Karpas-422 (cell line): ENCODE measurements at regions not wholly inside any gene's neighbourhood (a gene's known extent, or its start where the extent isn't known, plus 50 kb on each side); places are given as distances from the start of the nearest gene placed in this dataset.

ENCODE experiments used
- DNase-seq: peaks from one replicate; pipeline ENCODE4 v3.0.0-alpha.2; 2015
- H2AFZ ChIP-seq: fragments of 200-600 bp; sonication (generic); 2 replicates; pipeline ENCODE4 v1.6.1; 2014; ENCODE audit warnings: antibody characterized with exemption, low read length, mixed read lengths
- H3K27ac ChIP-seq: fragments of 200-600 bp; sonication (generic); 2 replicates; pipeline ENCODE4 v1.5.1; 2014; ENCODE audit warnings: mild to moderate bottlenecking, low read length, moderate library complexity
- H3K27me3 ChIP-seq: fragments of 200-600 bp; sonication (generic); 2 replicates; pipeline ENCODE4 v1.6.1; 2014; ENCODE audit warnings: low read length, mixed read lengths
- H3K36me3 ChIP-seq: fragments of 200-600 bp; sonication (generic); 2 replicates; pipeline ENCODE4 v1.6.1; 2014; ENCODE audit warnings: low read length, mixed read lengths; ENCODE audit not compliant: insufficient read depth
- H3K4me1 ChIP-seq: fragments of 200-600 bp; sonication (generic); 2 replicates; pipeline ENCODE4 v1.6.1; 2014; ENCODE audit warnings: mild to moderate bottlenecking, low read length, mixed read lengths
- H3K4me2 ChIP-seq: fragments of 200-600 bp; sonication (generic); 2 replicates; pipeline ENCODE4 v1.6.1; 2014; ENCODE audit warnings: low read length, low read depth, mild to moderate bottlenecking; ENCODE audit not compliant: poor library complexity, severe bottlenecking
- H3K4me3 ChIP-seq: fragments of 200-600 bp; sonication (generic); 2 replicates; pipeline ENCODE4 v1.5.1; 2014; ENCODE audit warnings: mild to moderate bottlenecking, antibody characterized with exemption, low read length, mixed read lengths
- H3K79me2 ChIP-seq: fragments of 200-600 bp; sonication (generic); 2 replicates; pipeline ENCODE4 v1.6.1; 2014; ENCODE audit warnings: mild to moderate bottlenecking, low read length, mixed read lengths
- H3K9ac ChIP-seq: fragments of 200-600 bp; sonication (generic); 2 replicates; pipeline ENCODE4 v1.6.0; 2014; ENCODE audit warnings: low read length
- H3K9me2 ChIP-seq: fragments of 200-600 bp; sonication (generic), shearing (Covaris generic); replicated peaks from 2 replicates; pipeline ENCODE4 v1.6.0; 2014; ENCODE audit warnings: mild to moderate bottlenecking, low read length, moderate library complexity; ENCODE audit not compliant: insufficient read depth
- H3K9me3 ChIP-seq: fragments of 300-700, 200-600 bp; sonication (generic); 2 replicates; pipeline ENCODE4 v1.6.1; 2014; ENCODE audit warnings: low read length, mixed read lengths
- H4K20me1 ChIP-seq: fragments of 200-600 bp; sonication (generic); 2 replicates; pipeline ENCODE4 v1.6.1; 2014; ENCODE audit warnings: mild to moderate bottlenecking, antibody characterized with exemption, low read length, low read depth; ENCODE audit not compliant: insufficient read depth

DNA sequence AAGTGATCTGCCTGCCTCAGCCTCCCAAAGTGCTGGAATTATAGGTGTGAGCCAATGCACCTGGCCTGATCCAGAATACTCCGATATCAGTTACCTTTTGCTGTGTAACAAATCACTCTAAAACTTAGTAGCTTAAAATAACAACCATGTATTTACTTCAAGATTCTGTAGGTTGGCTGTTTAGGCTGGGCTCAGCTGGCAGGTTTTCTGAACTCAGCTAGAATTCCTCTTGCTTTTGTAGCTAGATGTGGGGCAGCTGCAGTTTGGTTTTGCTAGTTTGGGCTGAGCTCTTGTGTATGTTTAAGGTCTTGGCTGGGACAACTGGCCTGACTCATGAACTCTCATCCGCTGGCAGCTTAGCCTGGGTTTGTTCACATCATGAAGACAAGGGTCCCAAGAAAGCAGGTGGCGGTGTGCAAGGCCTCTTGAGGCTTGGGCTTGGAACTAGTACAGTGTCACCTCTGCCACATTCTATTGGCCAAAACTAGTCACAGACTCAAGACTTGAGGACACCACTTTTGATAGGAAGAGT lies 138.3 kb upstream of the SHB start:
- DNase-seq = no peak
- Histone ChIP-seq H2AFZ (no peak overlapping the region), H3K27ac (no peak overlapping the region), H3K9ac (no peak overlapping the region), H3K9me3 (peaks cover 5% of the 10 kb centered on the region; the same call in 1 of the 2 replicates), H3K27me3 (peaks cover 2% of the 10 kb centered on the region; the same call in 1 of the 2 replicates), H3K4me1 (peaks cover 15% of the 10 kb centered on the region), H3K4me3 (no peak overlapping the region), H3K9me2 (no peaks in the 10 kb centered on the region), H3K79me2 (no peaks in the 10 kb centered on the region), H3K4me2 (no peak overlapping the region), H4K20me1 (no peaks in the 10 kb centered on the region), H3K36me3 (no peaks in the 10 kb centered on the region)

DNA sequence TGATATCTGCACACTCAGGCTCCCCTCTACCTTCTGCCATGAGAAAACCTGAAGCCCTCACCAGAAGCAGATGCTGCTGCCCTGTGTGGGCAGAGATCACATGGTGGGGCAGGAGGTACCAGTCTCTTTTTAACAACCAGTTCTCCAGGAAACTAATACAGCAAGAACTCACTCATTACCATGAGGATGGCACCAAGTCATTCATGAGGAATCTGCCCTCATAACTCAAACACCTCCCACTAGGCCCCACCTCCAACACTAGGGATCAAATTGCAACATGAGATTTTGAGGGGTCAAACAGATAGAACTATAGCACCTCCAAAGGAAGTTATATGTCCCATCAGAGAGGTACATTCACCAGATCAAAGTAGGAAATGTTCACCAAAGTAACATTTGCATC lies 136.3 kb upstream of the SHB start:
- H3K27ac ChIP-seq = no peak overlapping the region
- peaks cover 5% of the 10 kb centered on the region; the same call in 1 of the 2 replicates for H3K9me3 ChIP-seq
- no peak overlapping the region for H3K9ac ChIP-seq
- no peaks in the 10 kb centered on the region for H4K20me1 ChIP-seq
- H3K36me3 ChIP-seq = no peaks in the 10 kb centered on the region
- H3K9me2 ChIP-seq = no peaks in the 10 kb centered on the region
- H3K27me3 ChIP-seq = peaks cover 2% of the 10 kb centered on the region; the same call in 1 of the 2 replicates
- peak; percentile 51 for DNase-seq
- H2AFZ ChIP-seq = no peak overlapping the region
- H3K4me3 ChIP-seq = no peak overlapping the region
- H3K4me2 ChIP-seq = no peak overlapping the region
- no peaks in the 10 kb centered on the region for H3K79me2 ChIP-seq
- H3K4me1 ChIP-seq = peaks cover 15% of the 10 kb centered on the region

DNA sequence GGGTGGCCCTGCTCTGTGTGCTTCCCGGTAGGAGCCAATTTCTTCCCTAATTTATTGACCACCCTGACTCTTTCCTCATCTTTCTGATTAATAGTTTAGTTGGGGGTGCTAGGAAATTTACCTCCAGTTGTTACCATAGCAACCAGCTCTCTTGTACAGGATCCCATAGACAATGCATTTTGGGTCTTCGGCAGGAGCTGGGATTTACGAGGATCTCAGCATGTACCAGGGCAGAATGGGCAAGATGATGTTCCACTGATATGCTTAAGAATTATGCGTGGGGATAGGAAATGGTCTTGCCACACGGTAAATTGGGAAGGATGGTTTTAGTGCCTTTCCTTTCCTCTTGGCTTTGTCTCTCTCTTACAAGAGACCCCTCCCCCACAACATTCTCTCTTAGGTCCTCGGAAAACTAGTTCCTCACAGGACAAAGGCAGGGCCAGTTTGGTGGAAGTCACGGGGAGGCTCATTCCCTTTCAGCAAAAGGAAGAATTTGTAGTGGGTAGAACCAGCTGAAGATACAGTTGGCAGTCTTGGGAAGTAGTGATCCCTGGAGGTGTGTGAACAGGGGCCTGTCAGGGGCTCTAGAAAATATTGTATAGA lies 133.4 kb upstream of the SHB start:
- H3K79me2 ChIP-seq = no peaks in the 10 kb centered on the region
- no peaks in the 10 kb centered on the region for H4K20me1 ChIP-seq
- H3K4me1 ChIP-seq = peaks cover 15% of the 10 kb centered on the region
- no peak for DNase-seq
- no peak overlapping the region for H2AFZ ChIP-seq
- no peak overlapping the region for H3K9ac ChIP-seq
- no peak overlapping the region for H3K4me2 ChIP-seq
- H3K36me3 ChIP-seq = no peaks in the 10 kb centered on the region
- H3K9me3 ChIP-seq = peaks cover 4% of the 10 kb centered on the region; the same call in 1 of the 2 replicates
- H3K27ac ChIP-seq = no peak overlapping the region
- H3K4me3 ChIP-seq = no peak overlapping the region
- H3K9me2 ChIP-seq = no peaks in the 10 kb centered on the region
- H3K27me3 ChIP-seq = peaks cover under 1% of the 10 kb centered on the region; the same call in 1 of the 2 replicates

DNA sequence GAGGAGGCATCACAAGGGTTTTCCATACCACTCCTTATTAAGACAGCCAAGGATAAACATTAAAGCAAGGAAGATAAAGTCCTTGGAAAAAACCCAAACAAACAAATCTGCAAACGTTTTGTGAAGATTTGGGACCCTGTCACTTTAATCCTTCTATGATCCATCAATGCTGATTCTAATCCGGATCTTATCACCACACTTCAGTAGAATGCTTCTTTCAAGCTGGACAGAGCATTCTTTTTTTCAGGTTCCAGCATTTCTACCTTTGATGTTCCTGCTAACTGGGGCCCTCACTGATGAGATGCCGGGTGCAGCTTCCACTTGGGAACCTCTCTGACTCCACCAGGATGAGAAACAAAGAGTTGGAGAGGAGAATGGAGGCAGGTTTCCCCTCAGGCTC lies 132.8 kb upstream of the SHB start:
- Histone ChIP-seq H3K36me3 (no peaks in the 10 kb centered on the region), H3K4me3 (no peak overlapping the region), H3K79me2 (no peaks in the 10 kb centered on the region), H3K27me3 (no peaks in the 10 kb centered on the region), H3K9me2 (no peaks in the 10 kb centered on the region), H3K9me3 (no peaks in the 10 kb centered on the region), H3K4me1 (peaks cover 15% of the 10 kb centered on the region), H3K27ac (no peak overlapping the region), H2AFZ (no peak overlapping the region), H3K9ac (no peak overlapping the region), H3K4me2 (no peak overlapping the region), H4K20me1 (no peaks in the 10 kb centered on the region)
- no peak for DNase-seq

DNA sequence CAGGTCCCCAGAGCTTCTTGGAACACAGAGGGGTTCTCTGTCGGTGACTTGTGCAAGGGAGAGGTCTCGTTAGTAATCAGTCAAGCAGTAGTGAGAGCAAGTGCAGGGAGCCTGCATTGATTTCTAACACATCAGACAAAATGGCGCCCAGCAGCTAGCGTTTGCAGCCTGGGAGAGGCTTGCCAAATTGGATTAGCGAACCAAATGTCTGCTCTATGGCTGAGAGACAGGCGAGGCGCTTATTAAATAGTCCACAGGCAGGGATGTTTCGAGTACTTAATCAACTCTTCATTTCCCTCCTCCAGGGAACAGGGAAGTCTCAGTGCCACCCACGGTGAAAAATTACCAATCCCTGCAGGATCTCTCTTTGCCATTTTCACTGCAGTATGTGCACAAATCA lies 131.4 kb upstream of the SHB start:
- H3K9ac ChIP-seq = no peak overlapping the region
- no peaks in the 10 kb centered on the region for H3K27me3 ChIP-seq
- no peak for DNase-seq
- H4K20me1 ChIP-seq = no peaks in the 10 kb centered on the region
- H3K9me2 ChIP-seq = no peaks in the 10 kb centered on the region
- H2AFZ ChIP-seq = no peak overlapping the region; the same call in 1 of the 2 replicates
- no peaks in the 10 kb centered on the region for H3K9me3 ChIP-seq
- peaks cover 7% of the 10 kb centered on the region for H3K4me1 ChIP-seq
- no peak overlapping the region for H3K4me2 ChIP-seq
- H3K79me2 ChIP-seq = no peaks in the 10 kb centered on the region
- H3K36me3 ChIP-seq = no peaks in the 10 kb centered on the region
- H3K4me3 ChIP-seq = no peak overlapping the region
- no peak overlapping the region for H3K27ac ChIP-seq

DNA sequence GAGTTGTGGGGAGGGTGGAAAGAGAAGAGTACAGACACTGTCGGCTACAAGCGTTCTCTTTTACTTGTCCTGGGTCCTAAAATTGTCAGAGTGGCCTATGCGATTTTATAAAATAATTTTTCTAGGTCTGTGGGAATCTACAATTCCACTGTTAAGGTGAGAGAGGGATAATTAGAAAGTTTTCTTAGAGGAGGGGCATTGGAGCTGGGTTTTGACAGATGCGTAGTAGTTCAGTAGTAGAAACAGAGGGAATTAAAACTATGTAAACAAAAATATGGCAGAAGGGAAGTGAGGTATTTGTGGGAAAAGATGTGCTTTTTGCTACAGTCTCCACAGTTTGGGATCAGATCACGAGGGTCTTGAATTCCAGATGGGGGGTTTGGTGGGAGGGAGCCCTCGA lies 129.1 kb upstream of the SHB start:
- no peaks in the 10 kb centered on the region for H3K4me1 ChIP-seq
- no peak overlapping the region for H3K27ac ChIP-seq
- no peaks in the 10 kb centered on the region for H3K79me2 ChIP-seq
- no peak for DNase-seq
- H3K9me2 ChIP-seq = no peaks in the 10 kb centered on the region
- no peak overlapping the region for H3K9ac ChIP-seq
- H3K9me3 ChIP-seq = no peaks in the 10 kb centered on the region
- no peaks in the 10 kb centered on the region for H4K20me1 ChIP-seq
- no peak overlapping the region for H3K4me3 ChIP-seq
- no peaks in the 10 kb centered on the region for H3K36me3 ChIP-seq
- H3K27me3 ChIP-seq = no peaks in the 10 kb centered on the region
- H3K4me2 ChIP-seq = no peak overlapping the region
- no peak overlapping the region for H2AFZ ChIP-seq

DNA sequence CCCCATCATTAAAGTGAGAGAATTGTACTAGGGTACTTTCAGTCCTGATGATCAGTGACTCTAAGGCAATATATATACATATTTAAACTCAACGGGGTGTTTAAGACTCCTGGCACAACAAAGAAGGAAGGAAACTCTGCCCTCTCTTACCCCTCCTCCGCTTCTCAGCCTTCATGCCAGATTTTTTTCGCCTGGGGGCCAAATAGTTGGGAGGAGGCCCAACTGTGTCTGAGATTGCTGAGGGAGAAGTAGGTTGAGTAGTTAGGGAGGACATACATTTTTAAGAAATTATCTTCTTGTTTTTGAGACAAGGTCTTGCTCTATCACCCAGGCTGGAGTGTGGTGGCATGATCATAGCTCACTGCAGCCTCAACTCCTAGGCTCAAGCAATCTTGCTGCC lies 127.7 kb upstream of the SHB start:
- Histone ChIP-seq H4K20me1 (no peaks in the 10 kb centered on the region), H3K4me1 (no peaks in the 10 kb centered on the region), H3K4me3 (no peak overlapping the region), H3K9ac (no peak overlapping the region), H3K36me3 (no peaks in the 10 kb centered on the region), H3K27ac (no peak overlapping the region), H3K4me2 (no peak overlapping the region), H2AFZ (no peak overlapping the region), H3K27me3 (no peaks in the 10 kb centered on the region), H3K9me3 (no peaks in the 10 kb centered on the region), H3K79me2 (no peaks in the 10 kb centered on the region), H3K9me2 (no peaks in the 10 kb centered on the region)
- no peak for DNase-seq

DNA sequence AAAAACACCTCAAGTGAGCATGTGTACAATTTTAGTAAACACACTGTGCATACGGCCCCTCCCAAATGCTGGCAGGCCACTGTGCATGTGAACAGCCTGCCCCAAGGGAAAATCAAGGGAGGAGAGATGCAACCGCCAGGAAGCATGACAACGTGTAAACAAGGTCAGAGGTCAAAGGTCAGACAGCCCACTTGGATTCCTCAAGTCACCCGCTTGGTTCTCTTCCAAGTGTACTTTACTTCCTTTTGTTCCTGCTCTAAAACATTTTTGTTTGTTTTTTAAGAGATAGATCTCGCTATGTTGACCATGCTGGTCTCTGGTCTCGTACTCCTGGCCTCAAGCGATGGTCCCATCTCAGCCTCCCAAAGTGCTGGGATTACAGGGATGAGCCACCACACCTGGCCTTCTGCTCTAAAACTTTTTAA lies 126.7 kb upstream of the SHB start:
- H3K9ac ChIP-seq = no peak overlapping the region
- no peaks in the 10 kb centered on the region for H4K20me1 ChIP-seq
- no peak overlapping the region for H3K4me3 ChIP-seq
- no peaks in the 10 kb centered on the region for H3K9me2 ChIP-seq
- no peak overlapping the region for H3K4me2 ChIP-seq
- no peaks in the 10 kb centered on the region for H3K9me3 ChIP-seq
- no peaks in the 10 kb centered on the region for H3K36me3 ChIP-seq
- no peaks in the 10 kb centered on the region for H3K27me3 ChIP-seq
- no peaks in the 10 kb centered on the region for H3K79me2 ChIP-seq
- H3K27ac ChIP-seq = no peak overlapping the region
- no peak overlapping the region for H2AFZ ChIP-seq
- no peaks in the 10 kb centered on the region for H3K4me1 ChIP-seq
- DNase-seq = no peak
